GM18861 (cell line): ENCODE measurements at regions not wholly inside any gene's neighbourhood (a gene's known extent, or its start where the extent isn't known, plus 50 kb on each side); places are given as distances from the start of the nearest gene placed in this dataset.
"Not testable (repeated sequence)": the region's sequence is repeated elsewhere in the genome, so short reads cannot be mapped to it uniquely, and the experiment has no call there.

Experiments used
- ATAC-seq: cut with Tn5 transposase; IDR thresholded peaks from one replicate; pipeline ENCODE4 v1.9.1; 2021; ENCODE audit not compliant: unreplicated experiment

GRCh38 chr12:72723732-72724131 is 451.6 kb downstream of the TRHDE start:
- ATAC-seq: no peak

GRCh38 chr12:72729451-72730010 is 457.4 kb downstream of the TRHDE start:
- ATAC-seq: no peak

GRCh38 chr12:72734581-72734980 is 462.4 kb downstream of the TRHDE start:
- no peak for ATAC-seq

- no peak for ATAC-seq
Measured at GRCh38 chr12:72738811-72739210, 466.6 kb downstream of the TRHDE start.

GRCh38 chr12:72740064-72740463 is 467.9 kb downstream of the TRHDE start:
- no peak for ATAC-seq

GRCh38 chr12:72742568-72742967 is 470.4 kb downstream of the TRHDE start:
- no peak for ATAC-seq

GRCh38 chr12:72746048-72746447 is 473.9 kb downstream of the TRHDE start:
- ATAC-seq: no peak

- no peak for ATAC-seq
Measured at GRCh38 chr12:72747111-72747849, 475.1 kb downstream of the TRHDE start.

- ATAC-seq: no peak
Measured at GRCh38 chr12:72748971-72749370, 476.8 kb downstream of the TRHDE start.

- no peak for ATAC-seq
Measured at GRCh38 chr12:72753571-72753970, 481.4 kb downstream of the TRHDE start.

- not testable (repeated sequence) for ATAC-seq
Measured at GRCh38 chr12:72754026-72754425, 481.9 kb downstream of the TRHDE start.

GRCh38 chr12:72766517-72766916 is 494.3 kb downstream of the TRHDE start:
- no peak for ATAC-seq

- ATAC-seq: no peak
Measured at GRCh38 chr12:72774023-72774422, 501.9 kb downstream of the TRHDE start.

GRCh38 chr12:72777806-72778205 is 505.6 kb downstream of the TRHDE start:
- no peak for ATAC-seq

- ATAC-seq: no peak
Measured at GRCh38 chr12:72790273-72790672, 518.1 kb downstream of the TRHDE start.

- no peak for ATAC-seq
Measured at GRCh38 chr12:72792889-72793288, 520.7 kb downstream of the TRHDE start.

GRCh38 chr12:72793796-72794195 is 521.6 kb downstream of the TRHDE start:
- ATAC-seq: no peak

GRCh38 chr12:72815421-72815820 is 543.3 kb downstream of the TRHDE start:
- ATAC-seq: no peak

- ATAC-seq: no peak
Measured at GRCh38 chr12:72828662-72829324, 556.6 kb downstream of the TRHDE start.

- no peak for ATAC-seq
Measured at GRCh38 chr12:72829838-72830237, 557.7 kb downstream of the TRHDE start.

- ATAC-seq: no peak
Measured at GRCh38 chr12:72832024-72832423, 559.9 kb downstream of the TRHDE start.

- no peak for ATAC-seq
Measured at GRCh38 chr12:72836194-72836593, 564.0 kb downstream of the TRHDE start.
